ENCODE measurements at regions not wholly inside any gene's neighbourhood (a gene's known extent, or its start where the extent isn't known, plus 50 kb on each side); places are given as distances from the start of the nearest gene placed in this dataset.

GRCh38 chr4:81921751-81922159 is 450.0 kb upstream of the RASGEF1B start:
- TF ChIP-seq CTCF (IDR thresholded peaks at IDR 0.05) (no peak), EZH2 (IDR thresholded peaks at IDR 0.05; ENCODE audit: borderline replicate concordance, insufficient read depth, low read depth, low read length, poor library complexity, severe bottlenecking) (no peak)
